Mesodermal cell (in vitro differentiated cells): ENCODE measurements at regions not wholly inside any gene's neighbourhood (a gene's known extent, or its start where the extent isn't known, plus 50 kb on each side); places are given as distances from the start of the nearest gene placed in this dataset.

Source experiments
- H3K27ac ChIP-seq: 2 replicates; pipeline ENCODE4 v1.7.0; 2013; ENCODE audit warnings: mild to moderate bottlenecking, low read depth, low read length, moderate library complexity; ENCODE audit not compliant: severe bottlenecking
- H3K36me3 ChIP-seq: 2 replicates; pipeline ENCODE4 v1.7.1; 2013; ENCODE audit warnings: mild to moderate bottlenecking, low read length, moderate library complexity; ENCODE audit not compliant: control insufficient read depth, insufficient read depth
- H3K4me1 ChIP-seq: one replicate; pipeline ENCODE4 v1.7.1; 2013; ENCODE audit warnings: mild to moderate bottlenecking, low read length; ENCODE audit not compliant: insufficient read depth, control insufficient read depth, poor library complexity, severe bottlenecking
- H3K4me3 ChIP-seq: 2 replicates; pipeline ENCODE4 v1.7.0; 2013; ENCODE audit warnings: low read length, control low read depth, mild to moderate bottlenecking; ENCODE audit not compliant: insufficient read depth, poor library complexity, severe bottlenecking; ENCODE audit errors: extremely low read depth
- H3K9me3 ChIP-seq: 2 replicates; pipeline ENCODE4 v1.7.1; 2013; ENCODE audit warnings: mild to moderate bottlenecking, low read length, moderate library complexity; ENCODE audit not compliant: control insufficient read depth
- WGBS, 2 experiments: methylation state at CpG; one replicate each; pipeline ENCODE4 v1.1.5; 2013; ENCODE audit warnings: missing lambda C conversion rate in 2 of 2; ENCODE audit not compliant: insufficient coverage in 2 of 2; 5-methylcytosine and 5-hydroxymethylcytosine counted together

- WGBS, 2 experiments, result no CpG with 5 or more reads among the region's 1 CpG
- Histone ChIP-seq H3K36me3 (no peaks in the 10 kb centered on the region), H3K4me3 (no peak overlapping the region), H3K9me3 (no peaks in the 10 kb centered on the region), H3K27ac (peak overlapping the region; percentile 67), H3K4me1 (peaks cover 9% of the 10 kb centered on the region)
These were observed 58.0 kb upstream of the USP9Y start for GRCh38 chrY:12642986-12643385.

DNA sequence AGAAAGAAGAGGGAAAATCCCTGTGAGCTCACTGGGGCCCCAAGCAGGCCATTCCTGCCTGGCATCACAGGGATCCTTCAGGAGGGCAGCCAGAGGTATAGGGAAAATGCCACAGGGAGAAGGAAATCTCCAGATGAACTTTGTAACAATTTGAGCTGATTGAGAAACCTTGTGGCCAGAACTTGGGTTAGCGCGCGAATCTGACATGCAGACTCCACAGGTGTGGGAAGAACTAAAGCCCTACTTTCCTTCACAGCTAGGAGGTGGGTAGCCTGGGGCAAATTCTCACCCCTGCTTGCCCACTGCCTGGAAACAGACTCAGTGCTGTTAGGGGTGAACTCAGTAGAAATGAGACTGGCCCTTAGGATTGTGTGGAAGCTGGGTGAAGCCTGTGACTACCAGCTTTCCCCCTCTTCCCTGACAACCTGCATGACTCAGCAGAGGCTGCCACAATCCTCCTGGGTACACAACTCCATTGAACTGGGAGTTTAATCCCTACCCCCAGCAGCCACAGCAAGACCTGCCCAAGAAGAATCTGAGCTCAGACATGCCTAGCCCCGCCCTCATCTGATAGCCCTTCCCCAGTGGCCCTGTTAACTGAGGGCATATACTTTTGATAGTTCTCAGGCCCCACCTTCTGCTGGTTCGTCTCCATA is 57.2 kb upstream of the USP9Y start:
- H3K27ac ChIP-seq, result peak overlapping the region; percentile 67
- no peak overlapping the region for H3K4me3 ChIP-seq
- H3K9me3 ChIP-seq, result no peaks in the 10 kb centered on the region
- no CpG with 5 or more reads among the region's 5 CpGs for WGBS, 2 experiments
- no peaks in the 10 kb centered on the region for H3K36me3 ChIP-seq
- H3K4me1 ChIP-seq, result peaks cover 9% of the 10 kb centered on the region

DNA sequence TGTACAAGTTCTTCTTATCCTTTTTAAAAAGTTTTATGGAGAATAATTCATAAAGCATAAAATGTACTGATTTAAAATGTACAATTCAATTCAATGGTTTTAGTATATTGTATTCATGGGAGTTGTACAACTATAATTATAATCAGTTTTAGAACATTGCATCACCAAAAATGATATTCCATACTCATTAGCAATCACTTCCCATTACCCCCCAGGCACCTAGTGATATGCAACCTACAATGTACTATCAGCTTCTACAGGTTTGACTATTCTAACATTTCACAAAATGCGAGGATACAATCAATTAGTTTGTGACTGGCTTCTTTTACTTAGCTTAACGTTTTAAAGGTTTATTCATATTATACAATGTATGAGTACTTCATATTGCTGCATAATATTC is 49.9 kb upstream of the USP9Y start:
- no CpG with 5 or more reads among the region's 2 CpGs for WGBS, 2 experiments

More for the DNA sequence above, 49.9 kb upstream of the USP9Y start:
- H3K27ac ChIP-seq, result peak overlapping the region; percentile 75
- peaks cover 3% of the 10 kb centered on the region for H3K4me1 ChIP-seq
- no peak overlapping the region for H3K4me3 ChIP-seq
- H3K36me3 ChIP-seq, result no peaks in the 10 kb centered on the region
- no peaks in the 10 kb centered on the region for H3K9me3 ChIP-seq
